22Rv1 (cell line): ENCODE measurements at regions not wholly inside any gene's neighbourhood (a gene's known extent, or its start where the extent isn't known, plus 50 kb on each side); places are given as distances from the start of the nearest gene placed in this dataset.

Experiments used
- ZFX ChIP-seq: fragments of 450-650 bp; IDR thresholded peaks from 2 replicates; pipeline ENCODE4 v1.6.1; 2017; ENCODE audit warnings: antibody characterized with exemption, borderline replicate concordance
- TF ChIP-seq, protein P1 (sequence below): fragments of 450-650 bp; IDR thresholded peaks from 2 replicates; pipeline ENCODE4 v1.5.1; 2017; ENCODE audit warnings: mild to moderate bottlenecking

DNA sequence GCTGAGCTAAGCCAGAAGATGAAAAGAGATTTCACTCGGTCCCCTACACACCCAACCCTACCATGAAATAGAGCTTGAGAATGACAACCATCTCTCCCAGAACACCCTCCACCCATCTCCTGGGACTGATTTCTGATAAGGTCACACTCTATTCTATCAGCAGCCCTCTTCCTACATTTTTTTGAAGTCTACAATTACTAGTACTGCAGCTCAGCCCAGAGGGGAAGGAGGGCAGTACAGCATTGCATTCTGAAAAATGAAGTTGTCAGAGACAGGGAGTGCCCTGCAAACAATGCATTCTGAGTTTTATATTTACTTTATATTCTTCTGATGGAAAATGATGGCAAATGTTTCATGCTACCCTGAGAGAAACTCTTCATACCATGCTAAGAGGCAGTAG, 318.5 kb downstream of the BCAT1 start:
- TF ChIP-seq, protein P1, sequence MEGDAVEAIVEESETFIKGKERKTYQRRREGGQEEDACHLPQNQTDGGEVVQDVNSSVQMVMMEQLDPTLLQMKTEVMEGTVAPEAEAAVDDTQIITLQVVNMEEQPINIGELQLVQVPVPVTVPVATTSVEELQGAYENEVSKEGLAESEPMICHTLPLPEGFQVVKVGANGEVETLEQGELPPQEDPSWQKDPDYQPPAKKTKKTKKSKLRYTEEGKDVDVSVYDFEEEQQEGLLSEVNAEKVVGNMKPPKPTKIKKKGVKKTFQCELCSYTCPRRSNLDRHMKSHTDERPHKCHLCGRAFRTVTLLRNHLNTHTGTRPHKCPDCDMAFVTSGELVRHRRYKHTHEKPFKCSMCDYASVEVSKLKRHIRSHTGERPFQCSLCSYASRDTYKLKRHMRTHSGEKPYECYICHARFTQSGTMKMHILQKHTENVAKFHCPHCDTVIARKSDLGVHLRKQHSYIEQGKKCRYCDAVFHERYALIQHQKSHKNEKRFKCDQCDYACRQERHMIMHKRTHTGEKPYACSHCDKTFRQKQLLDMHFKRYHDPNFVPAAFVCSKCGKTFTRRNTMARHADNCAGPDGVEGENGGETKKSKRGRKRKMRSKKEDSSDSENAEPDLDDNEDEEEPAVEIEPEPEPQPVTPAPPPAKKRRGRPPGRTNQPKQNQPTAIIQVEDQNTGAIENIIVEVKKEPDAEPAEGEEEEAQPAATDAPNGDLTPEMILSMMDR: no peak
- no peak for TF ChIP-seq ZFX
